Endothelial cell of umbilical vein (primary cell): ENCODE measurements at regions not wholly inside any gene's neighbourhood (a gene's known extent, or its start where the extent isn't known, plus 50 kb on each side); places are given as distances from the start of the nearest gene placed in this dataset.
"Not testable (repeated sequence)": the region's sequence is repeated elsewhere in the genome, so short reads cannot be mapped to it uniquely, and the experiment has no call there.

Experiments
- BruUV-seq: library from RNA; stranded (reverse); fragments of 400-500 nt; replicated peaks from 2 replicates; lab custom pipeline; 2021; lab: Mats Ljungman, UMichigan
- CTCF ChIA-PET: fragments of 300-600, 350-600 bp; sonication (Branson Sonifier 250); formaldehyde crosslinking; loops from one replicate; lab custom pipeline; 2021; ENCODE audit warnings: antibody characterized with exemption, inconsistent platforms; lab: Charles Lee
- POLR2A ChIA-PET: fragments of 300-600, 350-600 bp; sonication (Branson Sonifier 250); formaldehyde crosslinking; loops from one replicate; lab custom pipeline; 2021; ENCODE audit warnings: antibody characterized with exemption, inconsistent platforms; lab: Charles Lee
- DNase-seq: peaks from one replicate; pipeline ENCODE4 v3.0.0-alpha.2; 2011; ENCODE audit warnings: low read depth, low spot score
- FAIRE-seq: peaks from 2 replicates; lab custom pipeline; 2011; peaks lifted over from hg19 to GRCh38; lab: Jason Lieb, UNC
- H2AFZ ChIP-seq: 2 replicates; pipeline ENCODE4 v1.6.0; 2012; ENCODE audit warnings: low read depth, low read length, control low read depth, inconsistent platforms
- H3K27ac ChIP-seq: 2 replicates; pipeline ENCODE4 v1.5.1; 2011; ENCODE audit warnings: low read depth, mild to moderate bottlenecking, control low read depth, low read length, moderate library complexity; ENCODE audit not compliant: insufficient read depth
- H3K27me3 ChIP-seq, 2 experiments: 2 replicates each; pipeline versions ENCODE4 v1.6.0 to v1.6.1; 2011; ENCODE audit warnings: low read length in 2 of 2, mixed read lengths in 1 of 2; ENCODE audit not compliant: control insufficient read depth in 2 of 2, insufficient read depth in 2 of 2
- H3K36me3 ChIP-seq, 2 experiments: 2 replicates in 1 of 2; 3 replicates in 1 of 2; pipeline ENCODE4 v1.5.1; 2011; ENCODE audit warnings: low read length in 2 of 2, mild to moderate bottlenecking in 1 of 2, moderate library complexity in 1 of 2; ENCODE audit not compliant: control insufficient read depth in 2 of 2, insufficient read depth in 2 of 2; ENCODE audit errors: extremely low read depth in 1 of 2
- H3K4me1 ChIP-seq: 3 replicates; pipeline ENCODE4 v1.5.1; 2011; ENCODE audit warnings: mild to moderate bottlenecking, low read length; ENCODE audit not compliant: control insufficient read depth, insufficient read depth; ENCODE audit errors: extremely low read depth
- H3K4me2 ChIP-seq: 2 replicates; pipeline ENCODE4 v1.6.1; 2011; ENCODE audit warnings: low read length, control low read depth, mixed read lengths; ENCODE audit not compliant: insufficient read depth
- H3K4me3 ChIP-seq, 3 experiments: fragments of 200-600 bp in 1 of 3; sonication (generic), shearing (Covaris generic) in 1 of 3; replicated peaks in 1 of 3; 2 replicates each; pipeline ENCODE4 v1.5.1; 2011 to 2016; ENCODE audit warnings: control low read depth in 3 of 3, low read length in 3 of 3, mild to moderate bottlenecking in 2 of 3, inconsistent platforms in 1 of 3, low read depth in 1 of 3, moderate library complexity in 1 of 3; ENCODE audit not compliant: insufficient read depth in 1 of 3
- H3K79me2 ChIP-seq: 2 replicates; pipeline ENCODE4 v1.6.0; 2012; ENCODE audit warnings: low read length, inconsistent platforms; ENCODE audit not compliant: control insufficient read depth, insufficient read depth
- H3K9ac ChIP-seq: replicated peaks from 2 replicates; pipeline ENCODE3; 2011; ENCODE audit warnings: low read length, control low read depth; ENCODE audit not compliant: insufficient read depth; ENCODE audit errors: extremely low read depth
- H3K9me1 ChIP-seq: replicated peaks from 3 replicates; pipeline ENCODE4 v1.6.0; 2011; ENCODE audit warnings: mild to moderate bottlenecking, low read length; ENCODE audit not compliant: control insufficient read depth, insufficient read depth; ENCODE audit errors: extremely low read depth
- H3K9me3 ChIP-seq: replicated peaks from 2 replicates; pipeline ENCODE4 v1.5.1; 2012; ENCODE audit warnings: low read length, inconsistent platforms; ENCODE audit not compliant: control insufficient read depth, insufficient read depth
- H4K20me1 ChIP-seq: replicated peaks from 2 replicates; pipeline ENCODE3; 2011; ENCODE audit warnings: mild to moderate bottlenecking, low read length; ENCODE audit not compliant: control insufficient read depth, insufficient read depth; ENCODE audit errors: extremely low read depth
- dilution Hi-C: fragments of 300-500 bp; cut with MboI; formaldehyde crosslinking; loops from one replicate; pipeline ENCODE4 v1.15.0; 2019; ENCODE audit warnings: low sequenced_read_pairs; ENCODE audit not compliant: extremely low pct_ligation_motif_present
- intact Hi-C: fragments of 100-400 bp; cut with micrococcal nuclease; formaldehyde crosslinking; loops from one replicate; pipeline ENCODE4 v1.10.0; 2022

GRCh38 chrY:25839923-25840322 is 218.0 kb downstream of the CDY1 start:
- dilution Hi-C loops, H3K4me1 ChIP-seq, H2AFZ ChIP-seq, BruUV-seq, H3K79me2 ChIP-seq, DNase-seq, intact Hi-C loops, H3K27me3 ChIP-seq, H3K4me2 ChIP-seq, H3K9me3 ChIP-seq, H3K4me3 ChIP-seq, H4K20me1 ChIP-seq, CTCF ChIA-PET, H3K36me3 ChIP-seq, H3K9ac ChIP-seq, H3K9me1 ChIP-seq, POLR2A ChIA-PET, FAIRE-seq, H3K27ac ChIP-seq: not testable (repeated sequence)

- BruUV-seq, H3K9me3 ChIP-seq, intact Hi-C loops, H3K9ac ChIP-seq, H4K20me1 ChIP-seq, H3K4me3 ChIP-seq, POLR2A ChIA-PET, H3K79me2 ChIP-seq, H3K4me1 ChIP-seq, H2AFZ ChIP-seq, DNase-seq, H3K36me3 ChIP-seq, dilution Hi-C loops, H3K9me1 ChIP-seq, H3K27ac ChIP-seq, H3K27me3 ChIP-seq, H3K4me2 ChIP-seq, CTCF ChIA-PET, FAIRE-seq: not testable (repeated sequence)
Observed at GRCh38 chrY:25868528-25868927, 246.6 kb downstream of the CDY1 start.

GRCh38 chrY:25878990-25879389 is 257.1 kb downstream of the CDY1 start:
- POLR2A ChIA-PET, CTCF ChIA-PET, BruUV-seq, H3K9me3 ChIP-seq, dilution Hi-C loops, H3K4me2 ChIP-seq, H3K36me3 ChIP-seq, H4K20me1 ChIP-seq, DNase-seq, H3K79me2 ChIP-seq, H3K4me1 ChIP-seq, H3K27ac ChIP-seq, H3K27me3 ChIP-seq, H3K4me3 ChIP-seq, intact Hi-C loops, H3K9ac ChIP-seq, H3K9me1 ChIP-seq, H2AFZ ChIP-seq: not testable (repeated sequence)
- peak; percentile 50 for FAIRE-seq

- H3K9ac ChIP-seq, H3K27me3 ChIP-seq, DNase-seq, H3K4me1 ChIP-seq, H2AFZ ChIP-seq, H3K79me2 ChIP-seq, H3K9me3 ChIP-seq, BruUV-seq, FAIRE-seq, dilution Hi-C loops, H3K9me1 ChIP-seq, intact Hi-C loops, POLR2A ChIA-PET, H4K20me1 ChIP-seq, CTCF ChIA-PET, H3K27ac ChIP-seq, H3K4me2 ChIP-seq, H3K36me3 ChIP-seq, H3K4me3 ChIP-seq: not testable (repeated sequence)
Observed at GRCh38 chrY:25920975-25921374, 299.1 kb downstream of the CDY1 start.
